ENCODE measurements at regions not wholly inside any gene's neighbourhood (a gene's known extent, or its start where the extent isn't known, plus 50 kb on each side); places are given as distances from the start of the nearest gene placed in this dataset.

DNA sequence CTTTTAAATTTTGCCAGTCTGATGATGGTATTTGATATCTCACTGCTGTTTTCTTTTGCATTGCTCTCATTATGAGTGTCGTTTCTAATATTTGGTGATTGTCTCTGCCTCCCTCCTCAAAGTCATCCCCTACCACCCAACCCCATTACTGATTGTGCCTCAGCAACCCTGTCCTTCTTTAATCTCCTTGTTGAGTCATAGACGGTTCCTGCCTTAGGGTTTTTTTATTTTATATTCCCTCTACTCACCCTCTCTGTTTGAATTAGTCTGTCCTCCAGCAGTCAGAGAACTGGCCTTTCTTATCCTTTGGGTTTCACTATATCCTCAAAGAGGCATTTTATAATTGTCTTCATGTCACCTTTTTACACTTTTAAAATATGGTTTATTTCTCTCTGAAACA is 409.3 kb upstream of the CPEB2 start:
- no peak for DNase-seq

DNA sequence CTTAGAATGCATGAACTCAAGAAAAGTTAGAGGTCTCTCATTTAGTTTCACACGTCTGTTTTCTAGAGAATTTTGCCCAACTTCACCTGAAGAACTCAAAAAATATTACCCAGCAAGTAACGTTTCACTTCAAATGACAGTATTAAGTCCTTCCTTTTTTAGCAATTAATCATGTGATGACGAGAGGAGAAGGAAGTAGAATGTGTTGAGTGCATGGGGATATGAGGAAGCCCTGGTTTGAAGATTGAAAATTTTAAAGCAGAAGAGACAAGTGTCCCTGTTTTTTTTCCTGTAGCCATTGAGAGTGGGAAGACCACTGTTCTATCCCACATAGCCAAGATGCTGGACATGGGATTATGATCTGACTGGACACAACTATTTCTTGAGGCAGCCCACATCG is 406.3 kb upstream of the CPEB2 start:
- DNase-seq: no peak

DNA sequence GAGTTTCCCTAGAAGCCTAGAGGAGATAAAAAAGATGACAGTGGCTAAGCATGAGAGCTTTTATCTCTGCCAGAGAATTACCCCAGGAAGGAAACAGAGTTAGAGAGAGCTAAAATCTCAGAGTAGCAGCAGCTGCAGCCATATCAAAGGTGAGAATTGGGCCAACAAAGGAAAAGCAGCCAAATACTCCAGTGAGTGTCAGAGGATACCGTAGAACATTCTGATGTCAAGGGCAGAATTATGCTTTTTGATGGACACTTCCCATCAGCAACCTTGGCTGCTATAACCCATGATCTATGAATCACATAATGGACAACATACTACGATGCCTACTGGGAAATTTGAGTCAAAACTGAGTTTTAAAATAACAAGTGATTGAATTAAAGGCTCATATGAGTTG is 405.8 kb upstream of the CPEB2 start:
- DNase-seq: no peak

DNA sequence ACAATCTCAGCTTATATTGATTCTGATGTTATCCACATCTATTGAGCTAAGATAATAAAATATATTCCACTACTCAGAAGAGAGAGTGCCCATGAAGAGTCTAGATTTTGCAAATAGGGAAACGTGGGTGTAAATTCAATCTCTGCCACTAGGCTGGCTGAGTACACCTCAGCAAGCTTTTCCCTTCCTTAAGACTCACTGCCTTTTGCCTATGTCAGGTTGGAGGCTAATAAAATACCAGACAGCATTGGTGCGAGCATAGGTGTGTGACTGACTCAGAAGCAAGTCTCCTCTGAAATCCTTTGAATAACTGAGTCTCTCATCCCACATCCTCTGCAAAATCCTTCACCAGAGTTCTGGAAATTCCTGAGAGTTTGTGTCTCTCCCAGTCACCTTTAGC is 405.4 kb upstream of the CPEB2 start:
- no peak for DNase-seq

DNA sequence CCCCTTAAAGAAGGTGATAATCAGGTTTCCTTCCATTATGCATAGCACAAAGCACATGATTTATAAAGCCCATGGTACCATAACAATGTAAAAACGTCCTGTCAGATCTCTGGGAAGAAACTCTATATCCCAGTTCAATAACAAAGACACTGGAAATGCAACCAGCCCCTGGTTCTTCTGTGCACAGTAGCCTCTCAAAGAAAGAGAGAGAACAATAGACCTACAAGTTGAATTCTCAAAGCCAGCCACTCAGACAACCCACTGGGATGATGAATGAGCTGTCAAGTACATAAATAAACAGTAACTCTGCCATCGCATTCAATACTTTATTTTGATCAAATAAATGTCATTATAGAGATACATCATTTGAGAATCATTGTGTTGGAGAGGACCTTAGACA is 400.1 kb upstream of the CPEB2 start:
- DNase-seq: no peak

DNA sequence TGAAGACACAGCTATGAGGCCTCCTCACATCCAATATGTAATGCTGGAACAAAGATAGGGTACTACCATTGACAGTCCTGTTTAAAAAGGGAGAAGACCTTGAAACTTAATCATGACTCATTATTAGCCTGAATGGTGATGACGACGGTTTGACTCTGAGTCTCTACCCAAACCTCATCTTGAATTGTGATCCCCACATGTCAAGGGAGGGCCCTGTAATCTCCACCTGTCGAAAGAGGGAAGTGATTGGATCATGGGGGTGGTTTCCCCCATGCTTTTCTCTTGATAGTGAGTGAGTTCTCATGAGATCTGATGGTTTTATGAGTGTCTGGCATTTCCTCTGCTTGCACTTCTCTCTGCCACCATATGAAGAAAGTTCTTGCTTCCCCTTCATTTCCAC is 395.3 kb upstream of the CPEB2 start:
- no peak for DNase-seq

DNA sequence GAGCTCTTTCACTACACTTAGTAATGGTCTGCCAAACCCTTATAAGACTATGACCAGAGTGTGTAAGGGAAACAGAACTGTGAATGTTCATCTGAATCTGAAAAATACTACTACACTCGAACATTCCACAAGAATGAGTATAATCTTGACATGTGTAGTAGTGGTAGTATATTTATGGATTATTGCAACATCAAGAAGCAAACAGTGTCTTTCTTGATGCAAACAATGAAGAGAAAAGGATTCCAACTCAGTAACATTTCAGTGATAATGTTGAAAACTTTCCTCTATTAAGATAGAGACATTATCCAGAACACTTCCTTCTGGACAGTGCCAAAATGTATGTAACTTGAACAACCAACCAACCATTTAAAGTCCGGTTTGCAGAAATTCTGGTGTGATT is 394.7 kb upstream of the CPEB2 start:
- DNase-seq: no peak

DNA sequence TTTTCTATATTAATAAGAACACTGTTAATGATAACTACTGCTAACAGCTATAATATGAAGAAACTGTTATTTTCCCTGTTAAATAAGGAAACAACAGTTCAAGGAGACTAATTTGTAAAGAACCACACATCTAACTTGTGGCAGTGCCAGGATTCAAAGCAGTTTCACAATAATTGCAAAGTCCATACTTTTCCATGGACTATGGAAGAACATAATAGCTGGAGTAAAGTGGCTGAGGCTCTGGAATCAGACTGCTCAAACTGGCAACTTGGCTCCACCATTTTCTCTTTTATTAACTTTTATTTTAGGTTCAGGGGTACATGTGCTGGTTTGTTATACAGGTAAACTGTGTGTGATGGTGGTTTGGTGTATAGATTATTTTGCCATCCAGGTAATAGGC is 393.7 kb upstream of the CPEB2 start:
- DNase-seq: no peak

DNA sequence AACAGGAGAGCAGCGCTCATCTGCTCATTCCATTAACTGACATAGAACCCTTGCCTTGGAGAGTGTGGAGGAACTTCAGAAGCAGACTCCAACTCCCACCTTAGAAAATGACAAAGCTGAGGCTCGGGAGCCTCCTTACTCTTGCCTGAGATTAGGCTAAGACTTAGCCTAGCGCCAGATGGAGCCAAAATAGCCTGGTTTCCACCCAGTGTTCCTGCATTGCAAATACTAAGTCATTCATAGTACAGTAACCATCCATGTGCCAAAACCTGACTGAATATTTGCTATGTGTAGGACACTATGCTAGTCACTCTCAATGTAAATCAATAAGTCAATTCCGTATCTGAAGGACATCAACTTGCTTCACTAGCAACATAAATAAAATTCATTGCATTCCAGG is 387.4 kb upstream of the CPEB2 start:
- DNase-seq: no peak

DNA sequence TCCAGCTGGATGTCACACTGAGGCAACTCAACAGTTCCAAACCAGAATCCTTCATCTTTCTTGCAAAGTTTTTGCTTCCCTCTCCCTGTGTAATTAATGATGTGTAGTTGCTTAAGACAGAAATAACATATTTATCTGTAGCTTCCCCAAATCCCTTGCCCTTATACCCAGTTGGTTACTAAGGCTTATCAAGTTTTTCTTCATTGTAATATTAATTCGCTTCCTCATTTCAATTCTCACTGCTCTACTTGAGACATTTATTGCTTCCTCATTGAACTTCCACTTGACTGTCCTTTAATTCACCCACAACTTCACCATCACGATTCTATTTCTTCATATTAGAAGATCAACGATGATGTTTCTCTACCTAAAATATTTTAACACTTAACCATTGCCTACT is 386.6 kb upstream of the CPEB2 start:
- DNase-seq: no peak

DNA sequence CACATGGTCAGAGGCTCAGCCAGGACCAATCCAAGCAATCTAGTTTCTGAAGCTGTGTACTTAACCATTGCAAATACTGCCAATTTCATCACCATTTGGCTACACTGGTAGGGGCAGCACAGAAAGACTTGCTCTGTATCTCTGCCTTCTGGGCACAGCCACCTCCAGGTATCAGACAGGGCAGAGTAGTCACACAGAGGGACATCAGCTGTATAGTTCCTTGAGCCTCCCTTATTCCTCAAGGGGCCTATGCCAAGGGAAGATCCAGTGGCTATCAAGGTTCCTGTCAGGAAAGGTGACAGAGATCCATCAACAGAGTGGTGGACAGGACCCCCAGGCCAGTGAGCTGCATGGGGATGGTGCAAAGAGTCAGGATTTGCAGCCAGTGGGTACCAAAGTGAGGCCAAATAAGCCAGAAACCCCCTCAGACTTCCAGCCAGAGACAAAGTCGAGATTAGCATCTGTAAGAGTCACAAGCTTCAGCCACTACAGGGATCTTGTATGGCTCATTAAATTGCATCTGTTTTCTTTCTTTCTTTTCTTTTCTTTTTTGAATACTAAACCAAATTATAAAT is 381.6 kb upstream of the CPEB2 start:
- no peak for DNase-seq

DNA sequence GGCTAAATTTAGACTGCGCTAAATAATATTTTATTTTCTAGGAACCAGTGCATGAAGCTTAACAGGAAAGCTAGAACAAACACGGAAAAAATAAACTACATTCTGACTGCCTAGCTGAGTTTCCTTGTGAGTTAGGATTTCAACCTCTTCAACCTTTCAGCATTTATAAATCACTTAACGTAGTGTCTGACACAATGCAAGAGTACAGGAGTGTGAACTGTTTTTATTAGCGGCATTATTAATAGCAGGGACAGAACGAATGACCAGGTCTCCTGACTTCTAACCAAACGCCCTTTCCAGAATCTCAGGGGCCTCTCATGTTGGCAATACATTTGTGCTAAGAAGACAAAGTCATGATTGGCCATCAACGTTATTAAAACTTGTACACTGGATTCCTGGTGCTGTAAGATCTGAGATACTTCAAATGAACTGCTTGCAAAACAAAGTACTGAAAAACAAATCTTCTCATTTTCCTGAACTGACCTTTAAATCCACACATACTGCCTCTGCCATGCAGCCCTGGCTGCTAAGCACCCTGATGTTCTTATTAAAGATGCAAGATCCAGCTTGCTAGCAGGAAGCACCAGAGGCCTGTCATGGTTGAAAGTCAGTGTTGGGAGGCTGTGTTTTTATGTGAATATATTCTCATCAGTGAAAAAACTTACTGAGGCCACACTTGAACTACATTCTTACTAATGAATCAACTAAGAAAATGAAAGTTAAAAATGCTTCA is 380.4 kb upstream of the CPEB2 start:
- DNase-seq: no peak

DNA sequence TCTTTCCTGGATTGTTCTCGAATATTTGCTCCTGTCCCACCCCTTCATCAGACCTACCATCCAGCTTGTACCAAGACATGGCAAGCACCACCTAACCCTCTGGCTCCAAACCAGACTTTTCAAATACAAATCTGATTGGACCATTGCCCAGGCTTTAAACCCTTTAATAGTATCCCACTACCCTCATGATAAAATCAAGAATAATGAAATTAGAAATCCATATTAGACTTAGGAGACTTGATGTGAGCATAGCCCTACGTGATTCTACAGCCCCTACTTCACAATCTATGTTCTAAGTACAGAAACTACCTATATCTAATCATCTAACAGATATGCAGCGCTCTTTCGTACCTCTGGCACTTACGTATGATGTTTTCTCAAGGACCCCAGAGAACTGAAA is 375.2 kb upstream of the CPEB2 start:
- no peak for DNase-seq

DNA sequence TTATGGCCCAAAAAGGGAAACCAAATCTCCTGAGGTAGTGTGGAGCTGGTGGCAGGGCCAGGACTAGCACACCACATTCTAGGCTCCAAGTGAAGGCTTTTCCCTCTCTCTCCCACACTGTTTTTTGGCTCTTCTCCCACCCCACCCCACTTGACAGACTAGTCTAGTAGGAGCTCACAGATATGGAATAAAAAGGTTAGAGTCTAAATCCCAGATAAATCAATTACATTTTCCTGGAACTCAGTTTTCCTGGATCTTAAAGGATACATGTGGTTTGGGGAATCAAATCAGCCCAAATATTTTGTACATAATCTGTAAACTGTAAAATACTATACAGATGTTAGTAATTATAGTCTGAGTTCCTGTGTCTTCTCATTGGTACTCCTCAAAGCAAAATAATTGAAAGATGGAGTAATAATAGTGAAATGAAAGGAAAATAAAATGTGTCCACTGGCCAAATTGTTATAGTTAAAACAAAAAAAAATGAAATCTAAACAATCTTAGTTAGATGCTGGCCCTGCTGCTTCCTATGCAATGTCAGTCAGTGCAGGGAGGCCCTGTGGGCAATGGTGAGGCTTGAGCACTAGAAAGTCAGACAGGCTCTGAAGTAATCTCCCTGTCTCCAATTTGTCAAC is 370.4 kb upstream of the CPEB2 start:
- DNase-seq: no peak

DNA sequence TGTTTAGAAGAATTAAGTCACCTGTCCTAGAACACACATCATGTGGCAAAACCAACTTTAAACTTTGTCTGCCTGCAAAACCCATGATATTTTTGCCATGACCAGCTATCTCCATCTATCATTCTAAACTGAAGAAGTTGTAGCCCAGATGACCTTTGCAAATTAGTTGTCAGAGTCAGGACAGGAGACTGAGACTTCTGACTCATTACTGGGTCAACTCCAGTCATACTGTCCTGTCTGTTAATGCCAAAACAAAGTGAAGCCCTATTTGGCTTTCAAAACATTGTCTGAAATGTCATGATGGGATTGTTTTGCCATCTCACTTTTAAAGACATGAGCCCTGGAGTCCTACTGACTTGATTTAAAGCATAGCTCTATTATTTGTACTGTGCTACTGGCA is 365.7 kb upstream of the CPEB2 start:
- no peak for DNase-seq

DNA sequence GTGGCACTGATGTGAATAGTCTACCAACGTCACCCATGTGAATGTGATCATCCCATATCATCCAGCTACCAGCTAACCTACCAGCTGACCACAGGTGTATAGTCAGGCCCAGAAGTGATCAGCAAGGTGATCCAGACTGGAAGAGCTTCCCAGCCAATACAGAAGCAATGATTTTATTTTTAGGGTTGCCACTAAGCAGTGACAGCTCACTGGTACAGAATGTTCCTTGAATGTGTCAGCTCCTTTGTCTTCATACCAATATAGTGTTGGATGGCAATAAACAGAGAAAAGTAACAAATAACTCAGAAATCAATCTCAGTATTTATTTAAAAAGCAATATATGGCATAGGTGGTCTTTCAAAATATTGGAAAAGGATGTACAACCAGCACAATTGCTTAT is 361.8 kb upstream of the CPEB2 start:
- DNase-seq: no peak

DNA sequence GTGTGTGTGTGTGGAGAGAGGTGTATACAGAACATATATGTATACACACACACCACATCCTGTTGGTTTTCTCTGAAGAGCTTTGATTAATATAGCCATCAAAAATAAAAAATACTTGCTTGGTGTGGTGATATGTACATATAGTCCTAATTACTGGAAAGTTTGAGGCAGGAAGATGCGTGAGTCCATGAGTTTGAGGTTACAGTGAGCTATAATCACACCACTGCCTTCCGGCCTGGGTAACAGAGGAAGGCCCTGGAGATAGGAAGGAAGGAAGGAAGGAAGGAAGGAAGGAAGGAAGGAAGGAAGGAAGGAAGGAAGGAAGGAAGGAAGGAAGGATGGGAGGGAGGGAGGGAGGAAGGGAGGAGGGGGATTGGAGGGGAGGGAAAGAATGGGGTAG is 360.4 kb upstream of the CPEB2 start:
- DNase-seq: no peak

DNA sequence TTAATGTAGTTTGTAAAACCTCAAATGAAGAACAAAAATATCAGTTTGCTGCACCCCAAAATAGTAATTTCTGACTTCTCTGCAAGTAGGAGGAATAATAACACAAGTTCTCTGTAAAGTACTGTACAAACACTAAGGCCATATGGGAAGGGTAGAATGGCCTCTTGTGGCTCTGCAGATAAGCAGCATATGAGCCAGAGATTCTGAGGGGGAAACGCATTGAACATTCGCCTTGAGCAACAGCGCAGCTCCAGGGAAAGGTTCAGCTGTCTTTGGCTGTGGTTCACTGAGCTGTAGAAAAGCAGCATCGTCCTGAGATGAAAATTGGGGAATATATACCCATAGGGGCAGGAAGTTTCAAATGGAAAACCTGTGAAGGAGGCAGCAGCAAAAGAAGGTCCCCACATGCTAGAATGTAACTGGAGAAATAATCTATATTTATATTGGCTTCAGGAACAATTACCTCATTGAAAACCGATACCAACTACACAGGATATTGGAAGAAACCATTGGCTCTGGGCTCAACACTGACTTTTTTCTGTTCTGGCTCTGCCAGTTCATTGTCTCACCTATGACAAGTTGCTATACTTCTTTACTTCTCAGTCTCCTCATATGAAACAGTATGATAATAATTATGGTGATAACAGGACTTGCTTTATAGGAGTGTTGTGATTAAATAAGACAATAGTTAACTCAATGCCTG is 357.6 kb upstream of the CPEB2 start:
- no peak for DNase-seq

DNA sequence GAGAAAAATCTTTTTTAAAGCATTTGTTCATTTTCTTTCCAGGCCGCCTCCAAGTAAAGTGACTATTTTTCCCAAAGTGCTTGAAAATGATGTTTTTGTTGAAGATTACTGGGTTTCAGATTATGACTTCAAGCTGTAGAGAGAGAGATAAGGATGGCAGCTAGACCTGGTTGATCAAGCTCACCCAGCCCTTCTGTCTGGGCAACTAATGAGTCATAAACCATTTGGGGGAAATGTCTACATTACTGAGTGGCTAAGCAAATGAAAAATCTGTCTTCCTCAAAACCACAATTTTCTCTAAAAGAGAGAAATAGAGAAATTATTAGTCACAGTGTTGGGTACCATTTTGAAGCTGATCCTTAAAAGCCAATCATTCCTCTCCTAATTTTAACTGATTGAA is 355.4 kb upstream of the CPEB2 start:
- DNase-seq: no peak

DNA sequence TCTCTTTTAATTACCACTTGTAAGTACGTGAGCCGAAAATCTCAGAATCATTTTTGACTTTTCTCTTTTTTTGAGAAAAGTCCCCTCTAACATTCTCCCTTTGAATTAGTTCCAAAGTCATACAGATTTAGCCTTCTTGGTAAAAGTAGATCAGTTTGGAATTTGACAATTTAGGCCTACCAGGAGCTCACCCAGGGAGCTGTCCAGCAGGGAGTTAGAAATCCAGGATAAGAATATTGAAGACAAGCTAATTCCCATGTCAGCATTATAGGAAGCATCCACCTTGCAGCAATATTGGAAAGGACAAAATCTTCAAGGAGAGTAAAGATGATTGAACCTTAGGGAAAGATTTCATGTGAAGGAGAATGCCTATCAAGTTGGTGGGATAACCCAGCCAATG is 352.2 kb upstream of the CPEB2 start:
- DNase-seq: no peak

DNA sequence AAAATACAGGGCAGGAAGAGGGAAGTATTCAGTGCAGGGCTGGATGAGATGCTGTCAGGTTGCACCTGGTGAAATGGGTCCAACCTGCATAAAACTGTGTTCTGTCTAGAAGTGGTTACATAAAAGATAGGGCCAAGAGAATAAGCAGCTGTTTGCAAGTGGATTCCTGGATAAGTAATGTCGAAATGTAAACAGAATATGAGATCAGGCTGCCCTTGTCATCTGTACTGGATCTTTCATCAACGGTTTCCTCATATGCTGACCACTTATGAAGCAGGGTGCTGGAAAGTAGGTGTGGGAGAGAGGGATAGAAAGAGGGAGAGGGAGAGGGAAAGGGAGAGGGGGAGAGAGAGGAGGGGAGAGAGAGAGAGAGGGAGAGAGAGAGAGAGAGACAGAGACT is 349.8 kb upstream of the CPEB2 start:
- DNase-seq: no peak

DNA sequence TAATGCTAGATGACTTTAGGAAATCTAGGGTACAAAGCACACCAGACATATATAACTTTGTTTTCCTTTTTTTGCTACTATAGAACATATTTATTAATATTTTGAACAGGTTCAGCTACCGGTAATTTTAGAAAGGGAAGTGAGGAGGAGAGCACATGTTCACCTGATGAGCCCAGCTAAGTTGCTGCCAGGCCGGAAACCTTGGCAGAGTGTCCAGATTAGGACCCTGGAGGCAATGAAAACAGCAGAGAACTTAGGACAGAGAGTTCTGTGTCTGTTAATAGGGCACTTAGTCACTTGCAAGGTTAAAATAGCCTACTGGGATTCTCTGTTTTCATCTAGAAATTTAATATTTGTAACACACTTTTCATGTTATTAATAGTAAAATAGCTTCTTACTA is 348.9 kb upstream of the CPEB2 start:
- DNase-seq: no peak

DNA sequence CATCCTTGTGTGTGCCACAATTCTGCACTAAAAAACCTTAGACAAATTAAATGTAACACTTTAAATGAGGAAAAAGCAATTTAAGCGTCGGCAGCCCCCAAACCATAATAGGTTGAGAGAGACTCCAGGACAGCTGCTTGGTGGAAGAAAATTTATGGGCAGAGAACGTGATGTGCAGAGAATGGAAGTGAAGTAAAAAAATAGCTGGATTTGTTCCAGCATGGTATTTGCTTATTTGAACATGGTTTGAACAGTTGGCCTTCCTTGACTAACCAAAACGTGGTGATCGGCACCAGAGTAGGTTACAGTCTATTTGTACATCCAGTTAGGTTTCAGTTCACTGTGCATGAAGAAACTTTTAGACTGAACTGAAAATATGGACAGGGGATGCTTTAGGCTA is 343.0 kb upstream of the CPEB2 start:
- no peak for DNase-seq

DNA sequence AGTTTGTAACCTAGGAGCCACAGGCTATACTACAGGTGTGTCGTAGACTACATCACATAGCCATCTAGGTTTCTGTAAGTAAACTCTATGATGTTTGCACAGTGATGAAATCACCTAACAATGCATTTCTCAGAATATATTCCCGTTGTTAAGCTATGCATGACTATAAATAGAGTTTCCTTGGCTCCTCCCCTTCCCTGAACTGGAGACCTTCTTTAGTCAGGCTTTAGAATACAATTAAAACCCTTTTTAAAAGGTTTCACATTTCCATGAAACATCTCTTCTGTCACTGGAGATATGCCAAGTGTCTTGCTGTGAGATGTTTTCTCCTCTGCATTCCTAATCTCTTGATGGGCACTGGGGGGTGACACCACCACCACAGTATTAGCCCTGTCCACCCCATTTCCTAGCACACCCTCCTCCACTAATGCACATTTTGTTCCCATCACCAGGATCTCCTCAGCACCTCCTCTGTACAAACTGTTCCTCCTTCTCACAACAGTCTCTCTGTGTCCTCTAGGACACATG is 334.6 kb upstream of the CPEB2 start:
- DNase-seq: no peak
